Endothelial cell of umbilical vein (primary cell): ENCODE measurements at regions not wholly inside any gene's neighbourhood (a gene's known extent, or its start where the extent isn't known, plus 50 kb on each side); places are given as distances from the start of the nearest gene placed in this dataset.

ENCODE experiments used
- BruUV-seq: library from RNA; stranded (reverse); fragments of 400-500 nt; replicated peaks from 2 replicates; lab custom pipeline; 2021; lab: Mats Ljungman, UMichigan
- CTCF ChIA-PET: fragments of 300-600, 350-600 bp; sonication (Branson Sonifier 250); formaldehyde crosslinking; loops from one replicate; lab custom pipeline; 2021; ENCODE audit warnings: antibody characterized with exemption, inconsistent platforms; lab: Charles Lee
- POLR2A ChIA-PET: fragments of 300-600, 350-600 bp; sonication (Branson Sonifier 250); formaldehyde crosslinking; loops from one replicate; lab custom pipeline; 2021; ENCODE audit warnings: antibody characterized with exemption, inconsistent platforms; lab: Charles Lee
- DNase-seq: peaks from one replicate; pipeline ENCODE4 v3.0.0-alpha.2; 2011; ENCODE audit warnings: low read depth, low spot score
- FAIRE-seq: peaks from 2 replicates; lab custom pipeline; 2011; peaks lifted over from hg19 to GRCh38; lab: Jason Lieb, UNC
- H2AFZ ChIP-seq: 2 replicates; pipeline ENCODE4 v1.6.0; 2012; ENCODE audit warnings: low read depth, low read length, control low read depth, inconsistent platforms
- H3K27ac ChIP-seq: 2 replicates; pipeline ENCODE4 v1.5.1; 2011; ENCODE audit warnings: low read depth, mild to moderate bottlenecking, control low read depth, low read length, moderate library complexity; ENCODE audit not compliant: insufficient read depth
- H3K27me3 ChIP-seq, 2 experiments: 2 replicates each; pipeline versions ENCODE4 v1.6.0 to v1.6.1; 2011; ENCODE audit warnings: low read length in 2 of 2, mixed read lengths in 1 of 2; ENCODE audit not compliant: control insufficient read depth in 2 of 2, insufficient read depth in 2 of 2
- H3K36me3 ChIP-seq, 2 experiments: 2 replicates in 1 of 2; 3 replicates in 1 of 2; pipeline ENCODE4 v1.5.1; 2011; ENCODE audit warnings: low read length in 2 of 2, mild to moderate bottlenecking in 1 of 2, moderate library complexity in 1 of 2; ENCODE audit not compliant: control insufficient read depth in 2 of 2, insufficient read depth in 2 of 2; ENCODE audit errors: extremely low read depth in 1 of 2
- H3K4me1 ChIP-seq: 3 replicates; pipeline ENCODE4 v1.5.1; 2011; ENCODE audit warnings: mild to moderate bottlenecking, low read length; ENCODE audit not compliant: control insufficient read depth, insufficient read depth; ENCODE audit errors: extremely low read depth
- H3K4me2 ChIP-seq: 2 replicates; pipeline ENCODE4 v1.6.1; 2011; ENCODE audit warnings: low read length, control low read depth, mixed read lengths; ENCODE audit not compliant: insufficient read depth
- H3K4me3 ChIP-seq, 3 experiments: fragments of 200-600 bp in 1 of 3; sonication (generic), shearing (Covaris generic) in 1 of 3; replicated peaks in 1 of 3; 2 replicates each; pipeline ENCODE4 v1.5.1; 2011 to 2016; ENCODE audit warnings: control low read depth in 3 of 3, low read length in 3 of 3, mild to moderate bottlenecking in 2 of 3, inconsistent platforms in 1 of 3, low read depth in 1 of 3, moderate library complexity in 1 of 3; ENCODE audit not compliant: insufficient read depth in 1 of 3
- H3K79me2 ChIP-seq: 2 replicates; pipeline ENCODE4 v1.6.0; 2012; ENCODE audit warnings: low read length, inconsistent platforms; ENCODE audit not compliant: control insufficient read depth, insufficient read depth
- H3K9ac ChIP-seq: replicated peaks from 2 replicates; pipeline ENCODE3; 2011; ENCODE audit warnings: low read length, control low read depth; ENCODE audit not compliant: insufficient read depth; ENCODE audit errors: extremely low read depth
- H3K9me1 ChIP-seq: replicated peaks from 3 replicates; pipeline ENCODE4 v1.6.0; 2011; ENCODE audit warnings: mild to moderate bottlenecking, low read length; ENCODE audit not compliant: control insufficient read depth, insufficient read depth; ENCODE audit errors: extremely low read depth
- H3K9me3 ChIP-seq: replicated peaks from 2 replicates; pipeline ENCODE4 v1.5.1; 2012; ENCODE audit warnings: low read length, inconsistent platforms; ENCODE audit not compliant: control insufficient read depth, insufficient read depth
- H4K20me1 ChIP-seq: replicated peaks from 2 replicates; pipeline ENCODE3; 2011; ENCODE audit warnings: mild to moderate bottlenecking, low read length; ENCODE audit not compliant: control insufficient read depth, insufficient read depth; ENCODE audit errors: extremely low read depth
- CTCF ChIP-seq, 2 donors: IDR thresholded peaks; 1 replicate in 1 of 2; 2 replicates in 1 of 2; pipeline ENCODE4 v1.5.1; 2011; ENCODE audit warnings: low read length in 2 of 2, mild to moderate bottlenecking in 2 of 2, moderate library complexity in 2 of 2, control low read depth in 1 of 2, inconsistent platforms in 1 of 2, low read depth in 1 of 2; ENCODE audit not compliant: insufficient read depth in 1 of 2; ENCODE audit errors: extremely low read depth in 1 of 2
- EZH2 ChIP-seq: IDR thresholded peaks from 2 replicates; pipeline ENCODE4 v1.6.1; 2012; ENCODE audit warnings: borderline replicate concordance, low read depth, mild to moderate bottlenecking, moderate library complexity, low read length, inconsistent platforms; ENCODE audit not compliant: severe bottlenecking
- FOS ChIP-seq: IDR thresholded peaks from 2 replicates; pipeline ENCODE4 v1.6.1; 2011; ENCODE audit warnings: mild to moderate bottlenecking, low read length, moderate library complexity, borderline replicate concordance; ENCODE audit not compliant: insufficient read depth
- GATA2 ChIP-seq: IDR thresholded peaks from 2 replicates; pipeline ENCODE4 v1.7.0; 2011; ENCODE audit warnings: low read depth, mild to moderate bottlenecking, moderate library complexity, mixed read lengths, low read length; ENCODE audit not compliant: insufficient read length, insufficient read depth
- JUN ChIP-seq: IDR thresholded peaks from 2 replicates; pipeline ENCODE4 v1.6.1; 2011; ENCODE audit warnings: borderline replicate concordance, low read depth; ENCODE audit not compliant: insufficient read length, insufficient read depth
- MAX ChIP-seq: IDR thresholded peaks from 2 replicates; pipeline ENCODE4 v1.6.1; 2011; ENCODE audit not compliant: insufficient read depth, insufficient read length
- MYC ChIP-seq: IDR thresholded peaks from one replicate; pipeline ENCODE4 v1.6.1; 2011; ENCODE audit warnings: mild to moderate bottlenecking, low read depth, low read length
- POLR2A ChIP-seq: IDR thresholded peaks from 2 replicates; pipeline ENCODE4 v1.6.1; 2012; ENCODE audit warnings: low read depth, mild to moderate bottlenecking, control low read depth, low read length
- POLR2AphosphoS5 ChIP-seq: IDR thresholded peaks from 2 replicates; pipeline ENCODE4 v1.6.1; 2012; ENCODE audit warnings: low read depth, mild to moderate bottlenecking, control low read depth, low read length, moderate library complexity; ENCODE audit not compliant: insufficient read depth
- dilution Hi-C: fragments of 300-500 bp; cut with MboI; formaldehyde crosslinking; loops from one replicate; pipeline ENCODE4 v1.15.0; 2019; ENCODE audit warnings: low sequenced_read_pairs; ENCODE audit not compliant: extremely low pct_ligation_motif_present
- intact Hi-C: fragments of 100-400 bp; cut with micrococcal nuclease; formaldehyde crosslinking; loops from one replicate; pipeline ENCODE4 v1.10.0; 2022

- H3K36me3 ChIP-seq: no peaks in the 10 kb centered on the region
- BruUV-seq: no TSS peak
- no peaks in the 10 kb centered on the region for H3K79me2 ChIP-seq
- no peak overlapping the region for H3K27ac ChIP-seq
- TF ChIP-seq EZH2 (no peak), FOS (no peak), POLR2AphosphoS5 (no peak), MAX (no peak), JUN (no peak), GATA2 (no peak), CTCF (IDR thresholded peaks at IDR 0.05; ENCODE audit: extremely low read depth in 1 of 2, insufficient read depth in 1 of 2, low read depth in 1 of 2, low read length in 2 of 2) (no peak), MYC (no peak), POLR2A (no peak)
- H3K4me1 ChIP-seq: no peaks in the 10 kb centered on the region
- no peak overlapping the region for H3K4me2 ChIP-seq
- intact Hi-C loops: loop anchor here (2.0 kb wide), 1 partner anchor 19 kb away; no protein-coding TSS in a partner anchor
- dilution Hi-C loops: no loop called here
- H3K9me1 ChIP-seq: no peaks in the 10 kb centered on the region
- no peak overlapping the region for H3K4me3 ChIP-seq
- FAIRE-seq (no peak), DNase-seq (no peak)
- ChIA-PET CTCF (no interaction called here), POLR2A (no interaction called here)
- H2AFZ ChIP-seq: no peak overlapping the region
- H4K20me1 ChIP-seq: no peaks in the 10 kb centered on the region
- no peaks in the 10 kb centered on the region for H3K9me3 ChIP-seq
- peaks cover 4 to 10% of the 10 kb centered on the region in 2 experiments for H3K27me3 ChIP-seq
- H3K9ac ChIP-seq: no peak overlapping the region
Measured at GRCh38 chr2:216569765-216570164, 63.5 kb upstream of the IGFBP2 start.
